Esophagus muscularis mucosa (tissue), 4 donors: ENCODE measurements at regions not wholly inside any gene's neighbourhood (a gene's known extent, or its start where the extent isn't known, plus 50 kb on each side); places are given as distances from the start of the nearest gene placed in this dataset.

Experiments used
- DNase-seq: peaks from one replicate; pipeline ENCODE4 v3.0.0-alpha.2; 2017; ENCODE audit errors: extremely low spot score
- H3K27ac ChIP-seq, 4 donors: fragments of 200-600 bp; sonication (generic); replicated peaks in 1 of 4; 1 replicate in 3 of 4; 2 replicates in 1 of 4; pipeline ENCODE4 v1.5.1; 2016 to 2019; ENCODE audit warnings: mild to moderate bottlenecking in 1 of 4
- H3K27me3 ChIP-seq, 4 donors: fragments of 200-600 bp; sonication (generic); one replicate each; pipeline versions ENCODE4 v1.5.1 to v1.6.0; 2016 to 2019
- H3K36me3 ChIP-seq, 4 donors: fragments of 200-600 bp; sonication (generic); one replicate each; pipeline ENCODE4 v1.5.1; 2016 to 2019
- H3K4me1 ChIP-seq, 4 donors: fragments of 200-600 bp; sonication (generic); one replicate each; pipeline ENCODE4 v1.5.1; 2016 to 2019
- H3K4me3 ChIP-seq, 4 donors: fragments of 200-600 bp; sonication (generic); 1 replicate in 2 of 4; 2 replicates in 2 of 4; pipeline ENCODE4 v1.5.1; 2016 to 2019; ENCODE audit warnings: mild to moderate bottlenecking in 4 of 4, moderate library complexity in 1 of 4
- H3K9me3 ChIP-seq, 4 donors: fragments of 200-600 bp; sonication (generic); 1 replicate in 3 of 4; 2 replicates in 1 of 4; pipeline ENCODE4 v1.5.1; 2016 to 2019
- CTCF ChIP-seq, 3 experiments: fragments of 200-600 bp in 2 of 3; fragments of 450-650 bp in 1 of 3; sonication (generic) in 2 of 3; IDR thresholded peaks; one replicate each; pipeline ENCODE4 v1.5.1; 2017 to 2019; ENCODE audit warnings: antibody characterized with exemption in 3 of 3, mild to moderate bottlenecking in 2 of 3, moderate library complexity in 1 of 3
- EP300 ChIP-seq: sonication (generic); formaldehyde crosslinking; IDR thresholded peaks from one replicate; pipeline ENCODE4 v1.6.1; 2017; ENCODE audit warnings: antibody characterized with exemption
- POLR2A ChIP-seq: fragments of 450-650 bp; IDR thresholded peaks from one replicate; pipeline ENCODE4 v1.6.1; 2017; ENCODE audit warnings: antibody characterized with exemption, moderate library complexity, mild to moderate bottlenecking, low read depth
- POLR2AphosphoS5 ChIP-seq, 2 donors: sonication (generic); formaldehyde crosslinking; IDR thresholded peaks; one replicate each; pipeline ENCODE4 v1.6.1; 2017; ENCODE audit warnings: antibody characterized with exemption in 2 of 2
- WGBS: methylation state at CpG from one replicate; pipeline ENCODE4 v1.1.5; 2018; 5-methylcytosine and 5-hydroxymethylcytosine counted together
- intact Hi-C: fragments of 100-400 bp; cut with DNase I; formaldehyde crosslinking; loops from one replicate; pipeline ENCODE4 v1.15.1; 2023

GRCh38 chr4:170231377-170231776 is 141.6 kb upstream of the AADAT start:
- Histone ChIP-seq H3K27ac (no peak overlapping the region), H3K4me3 (no peak overlapping the region), H3K4me1 (no peaks in the 10 kb centered on the region), H3K27me3 (no peaks in the 10 kb centered on the region), H3K36me3 (no peaks in the 10 kb centered on the region), H3K9me3 (no peaks in the 10 kb centered on the region)
- WGBS: 43% methylated on average over 1 of the region's 1 CpG
- no peak for DNase-seq
- intact Hi-C loops: no loop called here
- TF ChIP-seq CTCF (IDR thresholded peaks at IDR 0.05): no peak
- no peak for TF ChIP-seq POLR2AphosphoS5 (IDR thresholded peaks at IDR 0.05)
- TF ChIP-seq EP300: no peak

DNA sequence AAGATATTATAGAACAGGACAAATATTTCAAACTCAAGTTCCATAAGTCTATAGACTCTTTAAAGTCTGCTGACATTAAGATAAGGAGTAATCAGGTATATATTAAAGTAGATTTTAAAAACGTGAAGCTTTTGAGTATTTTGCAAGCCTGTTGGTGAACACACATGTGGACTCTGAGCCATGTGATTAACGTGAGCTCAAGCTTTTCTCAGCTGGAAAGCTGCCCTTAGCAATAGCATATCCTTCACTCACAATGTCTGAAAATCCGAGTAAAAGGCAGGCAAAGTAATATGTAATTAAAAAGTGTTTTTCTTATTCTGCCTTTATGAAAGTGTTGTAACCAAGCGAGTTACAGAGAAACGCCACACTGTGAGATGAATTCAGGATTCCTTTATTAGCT is 140.5 kb upstream of the AADAT start:
- no peaks in the 10 kb centered on the region for H3K27me3 ChIP-seq
- no peaks in the 10 kb centered on the region for H3K36me3 ChIP-seq
- DNase-seq: no peak
- 71% methylated on average over 5 of the region's 5 CpGs for WGBS
- H3K9me3 ChIP-seq: no peaks in the 10 kb centered on the region
- intact Hi-C loops: no loop called here
- TF ChIP-seq EP300 (no peak), POLR2A (no peak), POLR2AphosphoS5 (IDR thresholded peaks at IDR 0.05) (no peak), CTCF (IDR thresholded peaks at IDR 0.05) (no peak)
- no peaks in the 10 kb centered on the region for H3K4me1 ChIP-seq
- no peak overlapping the region for H3K4me3 ChIP-seq
- no peak overlapping the region for H3K27ac ChIP-seq

DNA sequence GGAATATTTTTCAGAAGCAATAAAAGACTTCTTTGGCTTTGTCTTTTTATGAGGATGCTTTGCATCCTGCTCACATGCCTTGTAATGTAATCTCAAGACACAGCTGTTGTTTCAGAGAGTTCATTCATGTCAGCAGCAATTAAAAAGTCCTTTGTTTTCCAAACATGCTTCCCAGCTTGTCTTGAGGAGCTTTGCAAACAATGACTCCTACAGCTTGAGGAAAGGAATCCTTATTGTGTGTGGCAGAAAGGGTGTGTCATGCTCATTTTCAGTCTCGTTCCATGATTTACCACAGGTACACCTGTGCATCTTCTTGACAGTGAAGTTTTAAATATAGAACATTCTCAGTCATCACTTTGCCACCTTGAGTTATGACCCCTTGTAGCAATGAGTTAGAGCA is 139.2 kb upstream of the AADAT start:
- no peak for DNase-seq
- H3K27me3 ChIP-seq: no peaks in the 10 kb centered on the region
- no peak for TF ChIP-seq POLR2AphosphoS5 (IDR thresholded peaks at IDR 0.05)
- no peak for TF ChIP-seq EP300
- TF ChIP-seq POLR2A: no peak
- TF ChIP-seq CTCF (IDR thresholded peaks at IDR 0.05): no peak
- no peaks in the 10 kb centered on the region for H3K36me3 ChIP-seq
- intact Hi-C loops: no loop called here
- H3K4me3 ChIP-seq: no peak overlapping the region
- WGBS: 28% methylated on average over 1 of the region's 1 CpG
- no peaks in the 10 kb centered on the region for H3K4me1 ChIP-seq
- no peaks in the 10 kb centered on the region for H3K9me3 ChIP-seq
- H3K27ac ChIP-seq: no peak overlapping the region

GRCh38 chr4:170227928-170228327 is 138.2 kb upstream of the AADAT start:
- WGBS: 94% methylated on average over 2 of the region's 2 CpGs
- H3K27me3 ChIP-seq: no peaks in the 10 kb centered on the region
- no peaks in the 10 kb centered on the region for H3K4me1 ChIP-seq
- no peaks in the 10 kb centered on the region for H3K9me3 ChIP-seq
- no peak for DNase-seq
- TF ChIP-seq CTCF (IDR thresholded peaks at IDR 0.05) (no peak), POLR2A (no peak), EP300 (no peak), POLR2AphosphoS5 (IDR thresholded peaks at IDR 0.05) (no peak)
- no peaks in the 10 kb centered on the region for H3K36me3 ChIP-seq
- intact Hi-C loops: no loop called here
- no peak overlapping the region for H3K27ac ChIP-seq
- H3K4me3 ChIP-seq: no peak overlapping the region

DNA sequence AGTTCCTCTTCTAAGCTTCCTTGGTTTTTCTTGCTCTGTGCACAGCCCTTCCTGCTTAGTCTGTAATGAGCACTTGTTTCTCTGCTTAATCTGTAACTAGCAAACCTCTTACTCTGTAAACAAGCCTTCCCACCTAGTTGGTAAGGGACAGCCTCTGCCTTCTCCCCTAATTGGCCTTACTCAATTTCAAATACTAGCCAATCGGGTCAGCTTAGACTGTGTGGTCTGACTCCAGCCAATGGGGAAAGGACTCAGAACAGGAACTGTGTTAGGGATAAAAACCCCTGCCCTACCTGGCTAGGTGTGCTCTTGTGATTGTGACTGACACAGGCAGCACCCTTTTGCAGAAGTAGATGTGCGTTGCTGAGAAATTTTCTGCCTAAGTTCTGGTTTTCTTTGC is 136.5 kb upstream of the AADAT start:
- intact Hi-C loops: no loop called here
- TF ChIP-seq EP300 (no peak), CTCF (IDR thresholded peaks at IDR 0.05) (no peak), POLR2AphosphoS5 (IDR thresholded peaks at IDR 0.05) (no peak), POLR2A (no peak)
- Histone ChIP-seq H3K4me3 (no peak overlapping the region), H3K4me1 (no peaks in the 10 kb centered on the region), H3K27ac (no peak overlapping the region), H3K27me3 (no peaks in the 10 kb centered on the region), H3K9me3 (peaks cover 0 to 5% (median under 1%) of the 10 kb centered on the region in 4 donors), H3K36me3 (no peaks in the 10 kb centered on the region)
- 70% methylated on average over 2 of the region's 2 CpGs for WGBS
- DNase-seq: no peak
